Umbilical cord (tissue), 1 donor: ENCODE measurements at regions not wholly inside any gene's neighbourhood (a gene's known extent, or its start where the extent isn't known, plus 50 kb on each side); places are given as distances from the start of the nearest gene placed in this dataset.

Source experiments
- DNase-seq: peaks from one replicate; pipeline ENCODE4 v3.0.0-alpha.2; 2015; ENCODE audit warnings: low spot score

GRCh38 chr3:127399154-127399553, 111.3 kb upstream of the PRR20G start:
- no peak for DNase-seq

- DNase-seq: no peak
These were observed 108.6 kb upstream of the PRR20G start for GRCh38 chr3:127396473-127396872.

- DNase-seq: no peak
These were observed 108.0 kb upstream of the PRR20G start for GRCh38 chr3:127395663-127396355.

- DNase-seq: no peak
These were observed 107.3 kb upstream of the PRR20G start for GRCh38 chr3:127394984-127395662.

- no peak for DNase-seq
These were observed 106.2 kb upstream of the PRR20G start for GRCh38 chr3:127394031-127394430.

GRCh38 chr3:127393131-127393820, 105.4 kb upstream of the PRR20G start:
- no peak for DNase-seq

- no peak for DNase-seq
These were observed 104.3 kb upstream of the PRR20G start for GRCh38 chr3:127392156-127392490.

- no peak for DNase-seq
These were observed 103.8 kb upstream of the PRR20G start for GRCh38 chr3:127391436-127392155.

- no peak for DNase-seq
These were observed 102.6 kb upstream of the PRR20G start for GRCh38 chr3:127390365-127391025.

GRCh38 chr3:127389913-127390312, 102.1 kb upstream of the PRR20G start:
- DNase-seq: no peak

GRCh38 chr3:127389420-127389819, 101.6 kb upstream of the PRR20G start:
- DNase-seq: no peak

GRCh38 chr3:127388427-127388826, 100.6 kb upstream of the PRR20G start:
- no peak for DNase-seq

GRCh38 chr3:127387556-127388153, 99.8 kb upstream of the PRR20G start:
- no peak for DNase-seq

GRCh38 chr3:127387119-127387518, 99.3 kb upstream of the PRR20G start:
- no peak for DNase-seq

GRCh38 chr3:127386490-127386889, 98.6 kb upstream of the PRR20G start:
- no peak for DNase-seq

GRCh38 chr3:127385540-127385870, 97.7 kb upstream of the PRR20G start:
- no peak for DNase-seq

GRCh38 chr3:127384717-127385539, 97.1 kb upstream of the PRR20G start:
- no peak for DNase-seq

GRCh38 chr3:127383656-127384179, 95.9 kb upstream of the PRR20G start:
- DNase-seq: no peak

- no peak for DNase-seq
These were observed 90.2 kb upstream of the PRR20G start for GRCh38 chr3:127377801-127378655.
